ENCODE measurements at regions not wholly inside any gene's neighbourhood (a gene's known extent, or its start where the extent isn't known, plus 50 kb on each side); places are given as distances from the start of the nearest gene placed in this dataset.
"Not testable (repeated sequence)": the region's sequence is repeated elsewhere in the genome, so short reads cannot be mapped to it uniquely, and the experiment has no call there.

- no peaks in the 10 kb centered on the region for H3K27me3 Mint-ChIP-seq (ENCODE audit: low read depth)
- ATAC-seq (no peak), DNase-seq (peak; percentile 27)
- ChIA-PET POLR2A (no interaction called here), CTCF (interaction anchor here (1.2 kb wide), 2 partner anchors 677 to 1818 kb away, joined by 5 to 7 read pairs; no protein-coding TSS in a partner anchor)
- H3K36me3 Mint-ChIP-seq (ENCODE audit: low read depth) = no peaks in the 10 kb centered on the region
- no peaks in the 10 kb centered on the region for H3K9me3 Mint-ChIP-seq (ENCODE audit: insufficient read depth)
- no peak overlapping the region for H3K4me3 Mint-ChIP-seq
- no peak overlapping the region for H3K27ac Mint-ChIP-seq
- no peaks in the 10 kb centered on the region for H3K4me1 Mint-ChIP-seq (ENCODE audit: low read depth)
These were observed 409.5 kb downstream of the SLC6A15 start for GRCh38 chr12:84502907-84503787.

GRCh38 chr12:84502180-84502860 is 410.3 kb downstream of the SLC6A15 start:
- POLR2A ChIA-PET = no interaction called here
- no peak for DNase-seq
- Mint-ChIP-seq H3K27ac (no peak overlapping the region), H3K4me1 (ENCODE audit: low read depth) (no peaks in the 10 kb centered on the region), H3K36me3 (ENCODE audit: low read depth) (no peaks in the 10 kb centered on the region), H3K9me3 (ENCODE audit: insufficient read depth) (no peaks in the 10 kb centered on the region), H3K4me3 (no peak overlapping the region), H3K27me3 (ENCODE audit: low read depth) (no peaks in the 10 kb centered on the region)
- ATAC-seq = no peak
- CTCF ChIA-PET = no interaction called here

- no peak for DNase-seq
- ChIA-PET CTCF (interaction anchor here (1.7 kb wide), 1 partner anchor 1812 kb away, joined by 4 read pairs; no protein-coding TSS in a partner anchor), POLR2A (no interaction called here)
- no peak for ATAC-seq
- no peaks in the 10 kb centered on the region for H3K27me3 Mint-ChIP-seq (ENCODE audit: low read depth)
- H3K9me3 Mint-ChIP-seq (ENCODE audit: insufficient read depth) = no peaks in the 10 kb centered on the region
- H3K4me3 Mint-ChIP-seq = no peak overlapping the region
- no peaks in the 10 kb centered on the region for H3K36me3 Mint-ChIP-seq (ENCODE audit: low read depth)
- H3K4me1 Mint-ChIP-seq (ENCODE audit: low read depth) = no peaks in the 10 kb centered on the region
- no peak overlapping the region for H3K27ac Mint-ChIP-seq
These were observed 414.8 kb downstream of the SLC6A15 start for GRCh38 chr12:84497819-84498218.

GRCh38 chr12:84495711-84496110 is 416.9 kb downstream of the SLC6A15 start:
- DNase-seq = no peak
- H3K9me3 Mint-ChIP-seq (ENCODE audit: insufficient read depth) = no peaks in the 10 kb centered on the region
- no peaks in the 10 kb centered on the region for H3K27me3 Mint-ChIP-seq (ENCODE audit: low read depth)
- no peak overlapping the region for H3K4me3 Mint-ChIP-seq
- H3K27ac Mint-ChIP-seq = no peak overlapping the region
- no peaks in the 10 kb centered on the region for H3K4me1 Mint-ChIP-seq (ENCODE audit: low read depth)
- POLR2A ChIA-PET = no interaction called here
- ATAC-seq = no peak
- no peaks in the 10 kb centered on the region for H3K36me3 Mint-ChIP-seq (ENCODE audit: low read depth)
- CTCF ChIA-PET = no interaction called here

- Mint-ChIP-seq H3K27ac (no peak overlapping the region), H3K4me1 (ENCODE audit: low read depth) (no peaks in the 10 kb centered on the region), H3K4me3 (no peak overlapping the region), H3K9me3 (ENCODE audit: insufficient read depth) (no peaks in the 10 kb centered on the region), H3K36me3 (ENCODE audit: low read depth) (no peaks in the 10 kb centered on the region), H3K27me3 (ENCODE audit: low read depth) (no peaks in the 10 kb centered on the region)
- CTCF ChIA-PET = no interaction called here
- POLR2A ChIA-PET = no interaction called here
- ATAC-seq (no peak), DNase-seq (no peak)
These were observed 420.2 kb downstream of the SLC6A15 start for GRCh38 chr12:84492351-84492883.

- no peaks in the 10 kb centered on the region for H3K9me3 Mint-ChIP-seq (ENCODE audit: insufficient read depth)
- H3K36me3 Mint-ChIP-seq (ENCODE audit: low read depth) = no peaks in the 10 kb centered on the region
- CTCF ChIA-PET = no interaction called here
- H3K27me3 Mint-ChIP-seq (ENCODE audit: low read depth) = no peaks in the 10 kb centered on the region
- H3K4me1 Mint-ChIP-seq (ENCODE audit: low read depth) = no peaks in the 10 kb centered on the region
- ATAC-seq (no peak), DNase-seq (no peak)
- H3K4me3 Mint-ChIP-seq = no peak overlapping the region
- POLR2A ChIA-PET = no interaction called here
- no peak overlapping the region for H3K27ac Mint-ChIP-seq
These were observed 427.8 kb downstream of the SLC6A15 start for GRCh38 chr12:84484798-84485197.

- no peak for DNase-seq
- CTCF ChIA-PET = no interaction called here
- H3K27me3 Mint-ChIP-seq (ENCODE audit: low read depth) = no peaks in the 10 kb centered on the region
- H3K27ac Mint-ChIP-seq = no peak overlapping the region
- no peaks in the 10 kb centered on the region for H3K4me1 Mint-ChIP-seq (ENCODE audit: low read depth)
- H3K36me3 Mint-ChIP-seq (ENCODE audit: low read depth) = no peaks in the 10 kb centered on the region
- no peaks in the 10 kb centered on the region for H3K9me3 Mint-ChIP-seq (ENCODE audit: insufficient read depth)
- no peak overlapping the region for H3K4me3 Mint-ChIP-seq
- POLR2A ChIA-PET = no interaction called here
- no peak for ATAC-seq
These were observed 431.8 kb downstream of the SLC6A15 start for GRCh38 chr12:84480803-84481202.

GRCh38 chr12:84470361-84470760 is 442.2 kb downstream of the SLC6A15 start:
- Mint-ChIP-seq H3K9me3 (ENCODE audit: insufficient read depth) (no peaks in the 10 kb centered on the region), H3K4me3 (no peak overlapping the region), H3K36me3 (ENCODE audit: low read depth) (no peaks in the 10 kb centered on the region), H3K4me1 (ENCODE audit: low read depth) (no peaks in the 10 kb centered on the region), H3K27ac (no peak overlapping the region), H3K27me3 (ENCODE audit: low read depth) (no peaks in the 10 kb centered on the region)
- DNase-seq (no peak), ATAC-seq (no peak)
- POLR2A ChIA-PET = no interaction called here
- CTCF ChIA-PET = no interaction called here

- no peaks in the 10 kb centered on the region for H3K27me3 Mint-ChIP-seq (ENCODE audit: low read depth)
These were observed 448.0 kb downstream of the SLC6A15 start for GRCh38 chr12:84464616-84465015.

GRCh38 chr12:84463741-84464495 is 448.7 kb downstream of the SLC6A15 start:
- CTCF ChIA-PET = no interaction called here
- POLR2A ChIA-PET = no interaction called here
- Mint-ChIP-seq H3K9me3 (ENCODE audit: insufficient read depth) (no peaks in the 10 kb centered on the region), H3K27ac (no peak overlapping the region), H3K4me3 (no peak overlapping the region), H3K27me3 (ENCODE audit: low read depth) (no peaks in the 10 kb centered on the region), H3K4me1 (ENCODE audit: low read depth) (no peaks in the 10 kb centered on the region), H3K36me3 (ENCODE audit: low read depth) (no peaks in the 10 kb centered on the region)
- ATAC-seq (no peak), DNase-seq (no peak)

More at GRCh38 chr12:84464616-84465015, 448.0 kb downstream of the SLC6A15 start:
- H3K36me3 Mint-ChIP-seq (ENCODE audit: low read depth) = no peaks in the 10 kb centered on the region
- ChIA-PET POLR2A (no interaction called here), CTCF (no interaction called here)
- H3K9me3 Mint-ChIP-seq (ENCODE audit: insufficient read depth) = no peaks in the 10 kb centered on the region
- H3K27ac Mint-ChIP-seq = no peak overlapping the region
- H3K4me3 Mint-ChIP-seq = no peak overlapping the region
- no peak for ATAC-seq
- no peak for DNase-seq
- H3K4me1 Mint-ChIP-seq (ENCODE audit: low read depth) = no peaks in the 10 kb centered on the region

- ChIA-PET POLR2A (no interaction called here), CTCF (no interaction called here)
- no peak overlapping the region for H3K27ac Mint-ChIP-seq
- ATAC-seq (no peak), DNase-seq (no peak)
- no peaks in the 10 kb centered on the region for H3K27me3 Mint-ChIP-seq (ENCODE audit: low read depth)
- H3K4me3 Mint-ChIP-seq = no peak overlapping the region
- no peaks in the 10 kb centered on the region for H3K9me3 Mint-ChIP-seq (ENCODE audit: insufficient read depth)
- no peaks in the 10 kb centered on the region for H3K36me3 Mint-ChIP-seq (ENCODE audit: low read depth)
- no peaks in the 10 kb centered on the region for H3K4me1 Mint-ChIP-seq (ENCODE audit: low read depth)
These were observed 457.0 kb downstream of the SLC6A15 start for GRCh38 chr12:84455598-84455997.

- H3K27me3 Mint-ChIP-seq (ENCODE audit: low read depth); DNase-seq; CTCF ChIA-PET; H3K36me3 Mint-ChIP-seq (ENCODE audit: low read depth); H3K4me3 Mint-ChIP-seq; H3K4me1 Mint-ChIP-seq (ENCODE audit: low read depth); POLR2A ChIA-PET; H3K9me3 Mint-ChIP-seq (ENCODE audit: insufficient read depth); H3K27ac Mint-ChIP-seq; ATAC-seq: not testable (repeated sequence)
These were observed 466.1 kb downstream of the SLC6A15 start for GRCh38 chr12:84446478-84446877.
